ENCODE measurements at regions not wholly inside any gene's neighbourhood (a gene's known extent, or its start where the extent isn't known, plus 50 kb on each side); places are given as distances from the start of the nearest gene placed in this dataset.
A peak's percentile ranks its signal among the peaks of the same experiment; 100 is the strongest.

- Histone ChIP-seq H3K4me3 (ENCODE audit: low read depth, low read length) (no peak overlapping the region), H3K4me1 (no peaks in the 10 kb centered on the region), H3K27me3 (no peaks in the 10 kb centered on the region), H3K36me3 (no peaks in the 10 kb centered on the region), H3K9me3 (no peaks in the 10 kb centered on the region)
- TF ChIP-seq CTCF (IDR thresholded peaks at IDR 0.05; ENCODE audit: low read depth, low read length) = peak; percentile 49
- peak; percentile 38 for DNase-seq
These were observed 250.8 kb upstream of the PRDM1 start for GRCh38 chr6:105835373-105835772.

- Histone ChIP-seq H3K27me3 (no peaks in the 10 kb centered on the region), H3K4me1 (no peaks in the 10 kb centered on the region), H3K9me3 (no peaks in the 10 kb centered on the region), H3K4me3 (ENCODE audit: low read depth, low read length) (no peak overlapping the region), H3K36me3 (no peaks in the 10 kb centered on the region)
- DNase-seq = no peak
- TF ChIP-seq CTCF (IDR thresholded peaks at IDR 0.05; ENCODE audit: low read depth, low read length) = no peak
These were observed 251.9 kb upstream of the PRDM1 start for GRCh38 chr6:105833959-105834947.

- H3K4me3 ChIP-seq (ENCODE audit: low read depth, low read length) = no peak overlapping the region
- no peak for TF ChIP-seq CTCF (IDR thresholded peaks at IDR 0.05; ENCODE audit: low read depth, low read length)
- no peaks in the 10 kb centered on the region for H3K36me3 ChIP-seq
- DNase-seq = no peak
- no peaks in the 10 kb centered on the region for H3K27me3 ChIP-seq
- no peaks in the 10 kb centered on the region for H3K4me1 ChIP-seq
- H3K9me3 ChIP-seq = no peaks in the 10 kb centered on the region
These were observed 253.8 kb upstream of the PRDM1 start for GRCh38 chr6:105832313-105832761.

- no peaks in the 10 kb centered on the region for H3K4me1 ChIP-seq
- H3K9me3 ChIP-seq = no peaks in the 10 kb centered on the region
- no peak overlapping the region for H3K4me3 ChIP-seq (ENCODE audit: low read depth, low read length)
- peak; percentile 23 for DNase-seq
- H3K27me3 ChIP-seq = no peaks in the 10 kb centered on the region
- no peaks in the 10 kb centered on the region for H3K36me3 ChIP-seq
- no peak for TF ChIP-seq CTCF (IDR thresholded peaks at IDR 0.05; ENCODE audit: low read depth, low read length)
These were observed 254.6 kb upstream of the PRDM1 start for GRCh38 chr6:105831311-105832097.

- no peaks in the 10 kb centered on the region for H3K36me3 ChIP-seq
- DNase-seq = no peak
- no peak for TF ChIP-seq CTCF (IDR thresholded peaks at IDR 0.05; ENCODE audit: low read depth, low read length)
- no peaks in the 10 kb centered on the region for H3K27me3 ChIP-seq
- no peak overlapping the region for H3K4me3 ChIP-seq (ENCODE audit: low read depth, low read length)
- no peaks in the 10 kb centered on the region for H3K4me1 ChIP-seq
- H3K9me3 ChIP-seq = no peaks in the 10 kb centered on the region
These were observed 260.9 kb upstream of the PRDM1 start for GRCh38 chr6:105825210-105825609.
